GM18519 (cell line): ENCODE measurements at regions not wholly inside any gene's neighbourhood (a gene's known extent, or its start where the extent isn't known, plus 50 kb on each side); places are given as distances from the start of the nearest gene placed in this dataset.
"Not testable (repeated sequence)": the region's sequence is repeated elsewhere in the genome, so short reads cannot be mapped to it uniquely, and the experiment has no call there.

Experiments
- ATAC-seq: cut with Tn5 transposase; IDR thresholded peaks from one replicate; pipeline ENCODE4 v1.9.1; 2021; ENCODE audit warnings: mild to moderate bottlenecking, moderate library complexity; ENCODE audit not compliant: unreplicated experiment, low FRiP score

DNA sequence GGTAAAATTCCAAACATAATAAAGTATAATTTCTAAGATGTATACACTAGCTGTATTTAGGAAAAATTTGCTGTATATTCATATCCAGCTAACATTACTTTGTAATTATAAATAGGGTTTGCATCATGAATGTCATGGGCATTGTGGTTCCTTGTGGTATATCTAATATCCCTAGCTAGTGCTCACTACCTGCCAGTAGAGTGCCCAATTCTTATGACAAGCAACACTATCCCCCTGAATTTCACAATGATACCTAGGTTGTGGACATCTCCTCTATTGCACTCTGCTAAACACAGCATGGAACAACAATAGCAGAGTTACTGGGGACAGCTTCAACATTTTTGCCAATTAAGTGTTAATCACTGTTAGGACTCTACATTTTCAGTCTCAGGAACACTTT, 1656.5 kb downstream of the EFNA5 start:
- no peak for ATAC-seq

GRCh38 chr5:106006242-106006641, 1664.5 kb downstream of the EFNA5 start:
- no peak for ATAC-seq

DNA sequence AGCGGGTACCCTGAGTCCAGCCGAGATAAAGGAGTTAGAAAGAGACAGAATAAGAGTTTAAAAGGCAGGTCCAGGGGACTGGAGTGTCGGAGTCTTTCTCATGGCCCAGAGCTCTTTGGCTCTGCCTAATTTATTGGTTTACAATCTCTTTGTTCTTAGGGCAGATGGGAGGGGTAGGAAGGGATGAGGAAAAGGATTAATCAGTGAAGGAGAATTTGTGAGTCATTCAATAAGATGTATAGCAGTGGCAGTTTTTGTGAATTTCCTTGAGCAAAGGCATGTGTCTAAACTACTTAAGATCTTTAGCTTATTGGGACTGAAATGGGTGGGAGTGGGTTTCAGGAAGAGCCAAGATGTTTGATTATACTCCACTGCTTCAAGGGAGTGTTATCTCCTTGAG, 1671.7 kb downstream of the EFNA5 start:
- not testable (repeated sequence) for ATAC-seq

DNA sequence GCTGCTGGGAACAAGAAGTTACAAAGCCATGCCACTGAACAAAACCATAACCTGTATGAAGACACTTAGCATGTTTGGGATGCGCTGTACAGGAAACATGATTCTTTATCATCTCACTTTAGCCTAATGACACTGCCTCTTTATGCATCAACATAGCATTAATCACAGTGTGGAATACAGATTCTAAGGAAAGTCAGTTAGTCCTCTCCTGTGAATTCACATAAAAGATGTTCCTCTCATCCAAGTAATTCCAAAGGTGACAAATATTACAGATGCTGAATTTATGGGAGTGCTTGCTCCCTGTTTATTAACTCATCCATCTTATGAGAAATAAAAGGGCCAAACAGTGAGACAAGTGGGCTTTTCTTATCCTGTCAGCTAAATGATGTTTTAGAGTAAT, 1677.7 kb downstream of the EFNA5 start:
- no peak for ATAC-seq

DNA sequence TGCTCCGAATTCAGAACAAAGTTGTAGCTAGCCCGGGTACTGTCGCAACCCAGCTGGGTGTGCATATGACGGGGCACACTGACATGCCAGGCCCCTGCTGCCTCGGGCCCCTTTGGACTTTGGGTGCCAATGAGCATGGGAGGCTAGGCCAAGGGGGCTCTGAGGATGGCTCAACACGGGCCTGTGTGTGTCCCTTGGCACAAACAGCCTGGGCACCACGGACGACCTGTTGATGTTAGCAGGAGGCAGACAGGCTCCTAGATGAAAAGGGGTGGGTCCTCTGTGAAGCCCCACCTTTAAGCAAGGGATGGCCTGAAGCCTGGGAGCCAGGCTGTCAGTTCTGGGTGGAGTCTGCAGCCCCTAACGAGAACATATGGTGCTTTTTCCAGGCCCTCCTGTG, 1688.2 kb downstream of the EFNA5 start:
- no peak for ATAC-seq

- ATAC-seq = no peak
Measured at GRCh38 chr5:105978011-105978410, 1692.7 kb downstream of the EFNA5 start.

DNA sequence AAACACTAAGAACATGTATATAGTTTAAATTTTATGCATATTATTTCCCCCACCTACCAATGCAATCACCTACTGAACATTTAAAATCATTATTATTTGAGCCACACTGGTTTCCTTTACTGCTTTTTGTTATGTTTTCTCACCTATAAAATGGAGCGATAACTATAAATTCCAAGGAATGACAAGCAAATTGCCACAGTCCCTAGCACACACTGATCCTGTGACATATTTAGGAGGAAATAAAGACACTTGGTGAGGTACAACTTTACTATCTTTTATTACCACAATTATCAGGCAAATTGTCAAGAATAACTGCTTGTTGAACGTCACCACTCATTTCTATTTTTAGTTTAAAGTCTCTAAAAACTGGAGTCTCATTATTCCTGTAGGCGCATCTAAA, 1693.6 kb downstream of the EFNA5 start:
- no peak for ATAC-seq

DNA sequence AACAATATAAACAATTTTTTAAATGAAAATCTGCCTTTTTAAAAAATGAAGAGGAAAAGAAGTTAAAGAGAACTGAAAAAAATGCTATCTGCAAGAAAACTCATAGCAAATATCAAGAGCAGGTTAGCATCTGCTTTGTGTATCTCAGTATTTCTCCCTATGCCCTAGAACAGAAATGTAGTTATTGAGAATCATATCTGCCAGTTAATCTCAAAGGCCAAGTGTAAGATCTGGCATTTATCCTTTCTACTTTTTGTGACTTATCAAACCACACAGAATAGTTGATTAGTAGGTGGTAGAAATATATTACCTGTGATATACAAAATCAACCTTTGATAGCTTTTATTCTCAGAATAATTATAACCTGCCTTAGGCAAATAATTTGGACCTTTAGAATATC, 1699.8 kb downstream of the EFNA5 start:
- ATAC-seq = no peak

DNA sequence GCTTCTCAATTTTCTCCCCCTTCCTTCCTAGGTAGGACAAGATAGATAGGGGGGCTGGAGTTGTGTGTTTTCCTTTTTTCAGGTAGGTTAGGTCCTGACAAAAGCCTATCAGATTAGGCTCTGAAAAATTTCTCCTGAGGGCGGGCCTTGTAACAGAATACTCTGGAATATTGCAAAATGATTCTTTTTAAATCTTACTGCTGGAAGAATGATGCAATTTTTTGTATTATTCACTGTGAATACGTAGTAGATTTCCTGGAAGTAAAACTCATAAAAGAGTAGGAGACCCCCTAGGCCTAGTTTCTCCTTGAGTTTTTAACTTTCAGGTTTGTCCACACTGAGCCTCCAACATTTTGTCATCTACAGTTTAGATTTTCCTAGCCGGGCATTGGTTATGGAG, 1701.8 kb downstream of the EFNA5 start:
- no peak for ATAC-seq

GRCh38 chr5:105963696-105964255, 1707.0 kb downstream of the EFNA5 start:
- ATAC-seq = no peak

GRCh38 chr5:105961572-105961971, 1709.2 kb downstream of the EFNA5 start:
- no peak for ATAC-seq

DNA sequence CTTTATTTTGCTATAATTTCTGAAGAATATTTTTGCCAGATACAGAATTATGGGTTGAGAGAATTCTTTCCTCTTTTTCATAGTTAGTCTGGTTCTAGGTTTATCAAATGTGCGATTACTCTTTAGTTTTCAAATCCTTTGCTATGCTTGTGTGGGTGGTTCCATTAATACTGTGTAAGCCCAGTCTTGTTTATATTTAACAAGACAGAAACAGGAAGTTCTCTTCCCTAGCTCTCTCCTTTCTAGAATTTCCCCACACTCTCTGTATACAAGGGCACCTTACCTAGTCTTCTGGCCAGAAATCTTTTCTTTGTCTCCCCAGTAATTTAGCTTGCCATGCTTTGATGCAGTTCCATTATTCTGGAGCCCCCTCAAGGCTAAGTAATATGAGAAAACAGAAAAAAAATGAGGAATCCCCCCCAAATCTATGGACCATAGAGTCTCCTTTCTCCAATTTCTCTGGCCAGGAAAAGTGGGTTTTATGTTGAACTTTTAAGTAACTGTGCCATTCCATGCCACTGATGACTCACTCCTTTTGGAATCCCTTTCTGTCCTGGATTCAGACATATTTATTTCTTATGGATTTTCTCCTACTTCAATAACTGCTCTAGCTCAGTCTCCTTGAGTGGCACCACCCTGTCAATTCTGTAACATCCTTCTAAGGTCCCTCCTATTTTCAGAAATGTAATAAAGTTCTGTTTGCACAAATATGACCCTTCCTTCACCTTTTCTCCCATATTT, 1714.1 kb downstream of the EFNA5 start:
- ATAC-seq = no peak

DNA sequence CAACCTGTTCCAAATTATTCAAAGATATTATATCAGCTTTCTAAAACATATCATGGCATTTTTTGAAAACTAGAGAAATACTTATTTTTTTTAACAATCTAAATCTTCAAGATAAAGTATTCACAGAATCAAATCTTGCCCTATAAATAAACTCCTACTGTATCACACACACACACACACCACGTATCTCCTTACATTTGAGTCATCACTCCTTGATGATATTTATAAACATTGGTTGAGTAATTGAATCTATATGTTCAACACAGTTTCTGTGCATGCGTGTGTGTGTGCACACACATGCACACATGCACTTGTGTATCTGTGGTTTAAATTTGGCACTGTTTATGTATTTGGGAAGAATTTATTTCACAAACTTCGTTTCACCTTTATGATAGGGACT, 1716.4 kb downstream of the EFNA5 start:
- ATAC-seq = no peak

- ATAC-seq = no peak
Measured at GRCh38 chr5:105953616-105954015, 1717.1 kb downstream of the EFNA5 start.

- no peak for ATAC-seq
Measured at GRCh38 chr5:105952875-105953274, 1717.9 kb downstream of the EFNA5 start.

GRCh38 chr5:105947461-105947860, 1723.3 kb downstream of the EFNA5 start:
- ATAC-seq = no peak

DNA sequence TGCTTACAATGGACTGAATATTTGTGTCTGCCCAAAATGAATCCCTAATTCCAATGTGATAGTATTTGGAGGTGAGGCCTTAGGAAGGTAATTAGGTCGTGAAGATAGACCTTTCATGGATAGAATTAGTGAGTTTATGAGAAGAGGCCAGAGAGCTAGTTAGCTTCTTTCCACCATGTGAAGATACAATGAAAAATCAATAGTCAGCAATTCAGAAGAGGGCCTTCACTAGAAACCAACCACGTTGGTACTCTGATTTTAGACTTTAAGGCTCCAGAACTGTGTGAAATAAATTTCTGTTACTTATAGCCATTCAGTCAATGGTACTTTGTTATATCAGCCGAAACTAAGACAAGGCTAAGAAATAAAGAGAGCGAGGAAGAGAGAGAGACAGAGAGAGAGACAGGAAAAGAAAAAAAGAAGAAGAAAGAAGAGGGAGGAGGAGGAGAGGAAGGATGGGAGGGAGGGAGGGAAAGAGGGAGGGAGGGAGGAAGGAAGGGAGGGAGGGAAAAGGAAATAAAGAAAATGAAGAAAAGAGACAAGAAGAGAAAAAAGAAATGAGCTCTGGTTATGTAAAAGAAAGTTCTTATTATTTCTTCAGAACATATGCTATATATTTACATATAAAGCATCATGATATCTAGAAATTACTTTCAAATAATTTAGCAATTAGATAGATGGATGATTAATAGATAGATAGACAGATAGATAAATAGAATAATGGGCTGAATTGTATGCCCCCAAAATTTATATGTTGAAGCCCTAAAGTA, 1725.3 kb downstream of the EFNA5 start:
- ATAC-seq = no peak

- ATAC-seq = no peak
Measured at GRCh38 chr5:105940181-105940580, 1730.6 kb downstream of the EFNA5 start.

DNA sequence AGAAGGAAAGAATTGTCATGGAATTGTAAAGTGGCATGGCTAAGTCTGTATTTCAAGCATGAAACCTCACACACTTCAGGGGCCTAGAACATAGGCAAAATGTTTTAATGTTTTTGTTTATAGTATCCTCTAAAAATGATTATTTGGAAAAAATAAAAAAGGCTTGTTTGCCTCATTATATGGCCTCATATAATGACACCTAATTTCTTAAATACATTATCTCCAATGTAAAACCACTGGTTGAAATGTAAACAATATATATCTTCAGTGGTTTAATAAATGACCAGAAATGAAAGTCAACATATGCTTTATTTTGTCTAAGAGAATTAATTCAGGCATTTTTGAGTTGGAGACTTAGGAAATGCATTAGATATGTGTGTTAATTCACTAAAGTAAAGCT, 1736.6 kb downstream of the EFNA5 start:
- no peak for ATAC-seq

DNA sequence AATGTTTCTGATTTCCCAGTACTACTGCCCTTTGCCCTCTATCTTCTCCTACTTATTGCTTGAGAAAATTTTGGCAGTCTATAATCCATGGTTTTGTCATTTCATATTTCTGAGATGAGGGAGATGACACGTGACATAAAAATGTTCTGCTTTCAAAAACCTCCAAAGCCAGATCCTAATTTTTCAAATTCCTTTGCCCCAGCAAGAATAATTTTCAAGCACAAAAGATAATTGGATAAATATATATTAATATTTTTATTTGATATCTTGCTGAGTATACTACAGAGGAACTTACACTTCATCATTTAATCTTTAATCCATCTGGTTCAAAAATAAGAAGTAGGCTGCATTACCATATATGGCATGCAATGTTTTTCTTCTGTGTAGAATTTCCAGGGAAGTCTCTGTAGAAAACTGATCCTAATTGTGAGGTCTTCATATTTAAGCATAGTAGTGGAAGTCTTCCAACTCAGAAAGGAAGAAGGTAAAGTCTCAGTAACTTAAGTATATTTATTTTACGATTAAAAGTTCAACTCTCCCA, 1738.8 kb downstream of the EFNA5 start:
- ATAC-seq = no peak

GRCh38 chr5:105929858-105930257, 1740.9 kb downstream of the EFNA5 start:
- no peak for ATAC-seq
